Hepatocyte (in vitro differentiated cells): ENCODE measurements at regions not wholly inside any gene's neighbourhood (a gene's known extent, or its start where the extent isn't known, plus 50 kb on each side); places are given as distances from the start of the nearest gene placed in this dataset.

Source experiments
- DNase-seq: peaks from one replicate; pipeline ENCODE4 v3.0.0-alpha.2; 2016; ENCODE audit warnings: low spot score
- H2AFZ ChIP-seq: fragments of 200-600 bp; sonication (generic); 2 replicates; pipeline ENCODE4 v1.6.0; 2016; ENCODE audit warnings: antibody characterized with exemption, mild to moderate bottlenecking
- H3K27ac ChIP-seq: fragments of 200-600 bp; sonication (generic); 2 replicates; pipeline ENCODE4 v1.5.1; 2016; ENCODE audit warnings: mild to moderate bottlenecking
- H3K27me3 ChIP-seq: fragments of 200-600 bp; sonication (generic); 2 replicates; pipeline ENCODE4 v1.6.1; 2016
- H3K36me3 ChIP-seq: fragments of 200-600 bp; sonication (generic); replicated peaks from 2 replicates; pipeline ENCODE4 v1.5.1; 2016; ENCODE audit warnings: low read depth; ENCODE audit not compliant: insufficient read depth
- H3K4me1 ChIP-seq: fragments of 200-600 bp; sonication (generic); 2 replicates; pipeline ENCODE4 v1.5.1; 2016; ENCODE audit warnings: mild to moderate bottlenecking, moderate library complexity; ENCODE audit not compliant: insufficient read depth
- H3K4me2 ChIP-seq: fragments of 200-600 bp; sonication (generic); 2 replicates; pipeline ENCODE4 v1.6.0; 2016
- H3K4me3 ChIP-seq: fragments of 200-600 bp; sonication (generic); 2 replicates; pipeline ENCODE4 v1.5.1; 2016; ENCODE audit warnings: mild to moderate bottlenecking
- H3K79me2 ChIP-seq: fragments of 200-600 bp; sonication (generic); 2 replicates; pipeline ENCODE4 v1.6.0; 2017; ENCODE audit warnings: mild to moderate bottlenecking
- H3K9me2 ChIP-seq: fragments of 200-600 bp; sonication (generic); replicated peaks from 2 replicates; pipeline ENCODE4 v1.6.0; 2017; ENCODE audit warnings: mild to moderate bottlenecking; ENCODE audit not compliant: insufficient read depth
- H3K9me3 ChIP-seq: fragments of 200-600 bp; sonication (generic); 2 replicates; pipeline ENCODE4 v1.5.1; 2016; ENCODE audit warnings: low read depth, mild to moderate bottlenecking
- H4K20me1 ChIP-seq: fragments of 200-600 bp; sonication (generic); 2 replicates; pipeline ENCODE4 v1.6.0; 2016; ENCODE audit warnings: mild to moderate bottlenecking; ENCODE audit not compliant: insufficient read depth, poor library complexity, severe bottlenecking
- CTCF ChIP-seq: fragments of 200-600 bp; sonication (generic); IDR thresholded peaks from 2 replicates; pipeline ENCODE4 v1.5.1; 2016; ENCODE audit warnings: antibody characterized with exemption, mild to moderate bottlenecking; ENCODE audit not compliant: poor library complexity
- EZH2 ChIP-seq: fragments of 200-600 bp; sonication (generic); IDR thresholded peaks from 2 replicates; pipeline ENCODE4 v1.6.1; 2016; ENCODE audit warnings: antibody characterized with exemption, mild to moderate bottlenecking, borderline replicate concordance
- EZH2phosphoT487 ChIP-seq: fragments of 200-600 bp; sonication (generic); IDR thresholded peaks from one replicate; pipeline ENCODE4 v1.6.1; 2018; ENCODE audit warnings: antibody characterized with exemption, mild to moderate bottlenecking, low read depth, moderate library complexity; ENCODE audit not compliant: unreplicated experiment, severe bottlenecking
- WGBS: methylation state at CpG from one replicate; pipeline ENCODE4 v1.1.6; 2016; ENCODE audit warnings: low lambda C conversion rate; ENCODE audit errors: missing lambda C conversion rate; 5-methylcytosine and 5-hydroxymethylcytosine counted together

GRCh38 chr6:169131390-169131789, 122.3 kb downstream of the THBS2 start:
- H3K4me1 ChIP-seq: no peaks in the 10 kb centered on the region
- no peak overlapping the region for H3K27ac ChIP-seq
- no peaks in the 10 kb centered on the region for H3K9me3 ChIP-seq
- H3K36me3 ChIP-seq: no peaks in the 10 kb centered on the region
- no peaks in the 10 kb centered on the region for H4K20me1 ChIP-seq
- 89% methylated on average over 3 of the region's 3 CpGs for WGBS
- no peak for TF ChIP-seq EZH2phosphoT487
- TF ChIP-seq CTCF: no peak
- no peak for TF ChIP-seq EZH2
- no peak overlapping the region for H2AFZ ChIP-seq
- no peak overlapping the region for H3K4me2 ChIP-seq
- no peak overlapping the region for H3K4me3 ChIP-seq
- no peaks in the 10 kb centered on the region for H3K79me2 ChIP-seq
- no peak for DNase-seq
- H3K9me2 ChIP-seq: no peaks in the 10 kb centered on the region
- H3K27me3 ChIP-seq: no peaks in the 10 kb centered on the region

GRCh38 chr6:169130113-169130512, 123.5 kb downstream of the THBS2 start:
- H3K4me2 ChIP-seq: no peak overlapping the region
- H3K27me3 ChIP-seq: no peaks in the 10 kb centered on the region
- no peak overlapping the region for H2AFZ ChIP-seq
- TF ChIP-seq EZH2phosphoT487 (no peak), CTCF (no peak), EZH2 (no peak)
- H3K79me2 ChIP-seq: no peaks in the 10 kb centered on the region
- H3K9me2 ChIP-seq: no peaks in the 10 kb centered on the region
- no peak overlapping the region for H3K4me3 ChIP-seq
- WGBS: 83% methylated on average over 3 of the region's 3 CpGs
- no peak for DNase-seq
- no peaks in the 10 kb centered on the region for H3K4me1 ChIP-seq
- no peaks in the 10 kb centered on the region for H3K36me3 ChIP-seq
- no peaks in the 10 kb centered on the region for H3K9me3 ChIP-seq
- no peak overlapping the region for H3K27ac ChIP-seq
- no peaks in the 10 kb centered on the region for H4K20me1 ChIP-seq

GRCh38 chr6:169121013-169121412, 132.6 kb downstream of the THBS2 start:
- Histone ChIP-seq H3K27me3 (no peaks in the 10 kb centered on the region), H2AFZ (no peak overlapping the region), H3K4me3 (no peak overlapping the region), H3K79me2 (no peaks in the 10 kb centered on the region), H4K20me1 (no peaks in the 10 kb centered on the region), H3K27ac (no peak overlapping the region), H3K4me1 (no peaks in the 10 kb centered on the region), H3K4me2 (no peak overlapping the region), H3K9me3 (no peaks in the 10 kb centered on the region), H3K9me2 (no peaks in the 10 kb centered on the region), H3K36me3 (no peaks in the 10 kb centered on the region)
- no peak for DNase-seq
- WGBS: 92% methylated on average over 3 of the region's 3 CpGs
- TF ChIP-seq EZH2 (no peak), CTCF (no peak), EZH2phosphoT487 (no peak)

GRCh38 chr6:169119669-169120068, 134.0 kb downstream of the THBS2 start:
- Histone ChIP-seq H3K4me1 (no peaks in the 10 kb centered on the region), H3K27ac (no peak overlapping the region), H3K4me3 (no peak overlapping the region), H3K36me3 (no peaks in the 10 kb centered on the region), H3K27me3 (no peaks in the 10 kb centered on the region), H3K79me2 (no peaks in the 10 kb centered on the region), H3K9me2 (no peaks in the 10 kb centered on the region), H3K9me3 (no peaks in the 10 kb centered on the region), H3K4me2 (no peak overlapping the region), H2AFZ (no peak overlapping the region), H4K20me1 (no peaks in the 10 kb centered on the region)
- WGBS: 75% methylated on average over 1 of the region's 1 CpG
- TF ChIP-seq EZH2 (no peak), CTCF (no peak), EZH2phosphoT487 (no peak)
- DNase-seq: no peak
